Effector CD4-positive, alpha-beta T cell (primary cell): ENCODE measurements at regions not wholly inside any gene's neighbourhood (a gene's known extent, or its start where the extent isn't known, plus 50 kb on each side); places are given as distances from the start of the nearest gene placed in this dataset.
"Not testable (repeated sequence)": the region's sequence is repeated elsewhere in the genome, so short reads cannot be mapped to it uniquely, and the experiment has no call there.

Source experiments
- DNase-seq: peaks from one replicate; pipeline ENCODE4 v3.0.0-alpha.2; 2020

DNA sequence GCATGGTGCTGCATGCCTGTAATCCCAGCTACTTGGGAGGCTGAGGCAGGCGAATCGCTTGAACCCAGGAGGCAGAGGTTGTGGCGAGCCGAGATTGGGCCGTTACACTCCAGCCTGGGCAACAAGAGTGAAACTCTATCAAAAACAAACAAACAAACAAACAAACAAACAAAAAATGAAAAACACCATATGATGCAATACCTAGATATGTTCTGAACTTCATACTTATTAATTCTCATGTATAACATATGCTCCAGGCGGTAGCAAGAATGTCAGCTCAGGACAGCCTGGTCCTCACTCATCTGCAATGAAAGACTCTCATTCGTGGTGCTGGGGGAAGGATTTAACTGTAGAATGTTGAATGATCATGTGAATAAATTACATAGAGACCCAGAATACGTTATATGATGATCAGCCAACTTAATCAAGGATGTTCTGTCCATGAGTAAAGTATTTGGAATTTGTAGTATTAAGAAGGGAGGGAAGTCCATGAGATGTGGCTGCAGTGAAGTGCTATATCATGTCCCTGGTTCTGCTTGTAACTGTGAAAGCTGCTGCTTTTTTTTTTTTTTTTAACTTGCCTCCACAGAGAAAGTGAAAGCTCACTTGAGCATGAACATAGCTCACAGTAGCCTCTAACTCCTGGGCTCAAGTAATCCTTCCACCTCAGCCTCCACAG, 206.8 kb downstream of the UQCRFS1 start:
- no peak for DNase-seq

DNA sequence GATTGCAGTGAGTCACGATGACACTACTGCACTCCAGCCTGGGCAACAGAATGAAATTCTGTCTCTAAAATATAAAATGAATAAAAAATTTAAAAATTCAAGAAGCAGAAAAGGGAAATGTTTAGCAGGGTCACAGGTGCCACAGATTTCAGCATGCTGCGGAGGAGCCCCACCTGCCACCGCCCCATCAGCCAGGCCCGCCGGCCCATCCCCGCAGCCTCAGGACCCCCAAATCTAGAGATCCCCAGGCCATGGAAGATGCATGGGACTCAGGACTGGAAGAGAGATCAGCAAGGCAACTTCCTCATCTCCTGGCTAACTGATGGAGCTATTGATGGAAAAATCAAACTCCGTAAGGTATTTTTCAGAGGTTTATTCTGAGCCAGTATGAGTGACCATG, 208.2 kb downstream of the UQCRFS1 start:
- no peak for DNase-seq

DNA sequence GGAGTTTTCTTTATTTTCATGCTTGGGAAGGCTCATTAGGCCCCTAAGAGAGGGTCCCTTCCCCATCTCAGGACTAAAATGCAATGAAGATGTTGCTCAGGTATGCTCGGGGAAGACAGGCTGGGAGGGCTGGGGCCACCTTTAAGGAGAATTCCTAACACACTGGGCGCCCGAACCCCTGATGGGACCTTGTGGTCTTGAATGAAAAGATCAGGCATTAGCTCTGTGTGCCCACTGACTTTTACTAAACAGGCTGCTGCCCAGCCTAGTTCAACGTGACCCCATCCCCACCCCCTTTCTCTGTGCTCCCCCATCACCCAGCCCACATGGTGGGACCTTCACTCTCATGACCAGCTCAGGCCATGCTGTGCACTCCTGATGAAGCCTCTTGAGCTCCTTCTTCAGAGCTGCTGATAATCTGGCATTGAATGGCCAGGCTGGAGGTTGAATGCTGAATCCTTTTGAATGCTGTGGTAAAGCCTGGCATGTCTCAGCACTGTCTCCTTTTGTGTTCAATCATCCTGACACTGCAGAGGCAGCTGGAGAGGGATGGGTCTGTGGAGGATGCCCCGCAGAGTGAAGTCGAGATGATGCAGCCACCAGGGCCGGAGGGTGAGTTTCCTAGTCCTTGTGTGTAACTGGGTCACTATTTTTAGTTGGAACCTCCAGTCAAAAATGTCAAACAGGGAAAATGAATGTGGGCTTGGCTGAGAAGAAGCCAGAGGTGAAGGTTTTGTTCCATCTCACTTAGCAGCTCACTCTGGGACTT, 209.1 kb downstream of the UQCRFS1 start:
- DNase-seq: no peak

DNA sequence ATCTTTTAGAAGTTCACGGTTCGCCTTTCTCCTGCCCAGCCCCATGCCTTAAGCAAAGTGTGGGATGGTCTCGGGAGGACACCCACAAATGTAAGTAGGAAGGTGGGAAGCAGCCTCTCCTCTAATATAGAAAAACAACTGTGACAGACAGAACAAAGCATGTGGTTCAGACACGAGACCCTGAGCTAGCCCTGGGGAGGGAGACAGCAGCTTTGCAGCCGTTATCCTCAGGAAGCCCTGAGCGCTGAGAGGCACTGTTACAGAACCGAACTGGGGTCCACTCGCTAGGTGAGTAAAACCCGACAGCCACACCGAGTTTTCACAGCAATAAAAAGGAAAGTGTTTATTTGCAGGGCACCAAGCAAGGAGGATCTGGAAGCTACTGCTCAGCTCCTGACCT, 210.6 kb downstream of the UQCRFS1 start:
- DNase-seq: no peak

DNA sequence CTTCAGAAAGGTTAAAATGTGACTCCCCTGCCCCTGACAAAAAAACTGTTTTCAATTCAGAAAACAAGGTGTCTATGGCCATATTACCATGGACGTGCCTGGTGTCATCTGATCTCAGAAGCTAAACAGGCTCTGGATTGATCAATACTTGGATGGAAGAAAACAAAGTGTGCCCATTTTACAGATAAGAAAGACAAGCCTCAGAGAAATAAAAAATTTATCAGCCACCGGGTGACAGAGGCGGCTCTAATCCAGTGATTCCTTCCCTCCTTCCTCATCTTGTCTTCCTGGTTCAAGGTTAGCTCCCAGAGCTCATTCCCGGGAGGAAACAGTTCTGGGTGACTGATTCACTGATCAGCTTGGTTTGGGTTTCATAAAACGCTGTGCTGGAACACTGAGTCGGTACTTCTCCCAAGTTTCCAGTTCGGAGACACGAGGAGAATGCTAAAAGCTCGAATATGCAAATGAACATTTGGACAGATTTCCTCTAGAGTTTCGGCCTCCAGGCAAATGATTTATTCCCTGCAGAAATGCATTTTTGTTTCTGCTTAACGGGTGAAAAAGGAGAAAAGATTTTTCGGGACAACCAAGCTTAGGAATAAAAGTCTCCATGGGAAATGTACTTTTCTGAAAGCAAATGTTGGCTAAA, 211.2 kb downstream of the UQCRFS1 start:
- DNase-seq: no peak

DNA sequence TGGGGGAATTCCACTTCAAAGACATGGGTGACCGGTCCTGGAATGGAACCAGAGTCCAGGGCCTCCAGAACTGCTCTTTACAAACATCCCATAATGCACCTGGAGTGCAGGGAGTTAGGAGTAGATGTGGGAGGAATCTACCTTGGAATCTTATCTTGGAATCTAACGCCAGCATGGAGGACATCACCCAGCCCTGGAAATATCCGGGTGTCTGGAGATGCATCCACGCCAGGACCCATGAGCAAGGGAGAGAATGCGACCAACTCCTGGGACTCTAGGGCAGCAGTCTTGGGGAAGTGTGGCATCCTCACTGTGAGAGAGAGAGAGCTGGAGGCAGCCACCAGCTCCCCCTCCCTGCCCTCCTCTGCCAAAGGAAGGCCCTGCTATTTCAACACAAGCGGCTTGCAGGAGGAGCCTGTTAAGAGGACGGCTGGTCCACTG, 211.8 kb downstream of the UQCRFS1 start:
- no peak for DNase-seq

DNA sequence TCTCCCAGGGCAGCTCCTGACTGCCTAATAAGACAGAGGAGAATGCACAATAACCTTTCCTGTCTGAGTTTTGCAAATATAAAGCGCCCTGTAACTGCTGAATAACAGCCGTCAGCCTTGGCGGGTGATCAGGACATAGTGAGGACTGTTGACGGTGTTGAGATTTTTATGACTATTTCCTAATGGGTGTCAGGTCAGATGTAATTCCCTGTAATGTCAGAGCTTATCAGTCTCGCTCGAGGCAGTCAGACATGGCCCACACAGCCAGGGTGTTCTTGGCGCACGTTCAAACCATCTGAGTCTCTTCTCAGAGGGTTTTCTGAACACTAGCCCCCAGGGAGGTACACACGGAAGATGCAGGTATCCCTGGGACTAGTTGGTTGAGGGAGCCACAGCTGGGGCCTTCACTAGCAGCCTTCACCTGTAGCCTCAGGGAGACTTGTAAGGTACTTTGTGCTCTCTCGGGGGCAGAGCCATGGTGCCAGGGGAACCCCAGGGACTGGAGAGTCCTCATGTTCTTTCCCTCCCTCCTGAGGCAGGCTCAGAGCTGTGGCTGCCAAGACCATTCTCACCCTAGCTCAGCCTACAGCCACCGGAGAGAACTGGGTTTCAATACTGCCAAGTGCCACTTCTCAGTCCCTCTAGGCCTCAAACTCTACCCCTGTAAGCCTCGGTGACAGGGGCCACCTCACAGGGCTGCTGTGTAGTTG, 213.1 kb downstream of the UQCRFS1 start:
- no peak for DNase-seq

DNA sequence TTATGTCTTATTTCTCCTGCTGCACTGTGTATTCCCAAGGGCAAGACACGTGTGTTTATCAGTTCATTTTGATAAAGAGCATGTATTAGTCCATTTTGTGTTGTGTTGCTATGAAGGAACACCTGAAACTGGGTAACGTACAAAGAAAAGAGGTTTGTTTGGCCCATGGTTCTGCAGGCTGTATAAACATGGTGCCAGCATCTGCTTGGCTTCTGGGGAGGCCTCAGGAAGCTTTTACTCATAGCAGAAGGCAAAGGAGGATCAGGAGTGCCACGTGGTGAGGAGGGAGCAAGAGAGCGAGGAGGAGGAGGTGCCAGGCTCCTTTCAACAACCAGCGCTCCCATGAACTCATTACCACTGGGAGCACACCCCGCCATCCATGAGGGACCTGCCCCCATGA, 214.0 kb downstream of the UQCRFS1 start:
- DNase-seq: no peak

DNA sequence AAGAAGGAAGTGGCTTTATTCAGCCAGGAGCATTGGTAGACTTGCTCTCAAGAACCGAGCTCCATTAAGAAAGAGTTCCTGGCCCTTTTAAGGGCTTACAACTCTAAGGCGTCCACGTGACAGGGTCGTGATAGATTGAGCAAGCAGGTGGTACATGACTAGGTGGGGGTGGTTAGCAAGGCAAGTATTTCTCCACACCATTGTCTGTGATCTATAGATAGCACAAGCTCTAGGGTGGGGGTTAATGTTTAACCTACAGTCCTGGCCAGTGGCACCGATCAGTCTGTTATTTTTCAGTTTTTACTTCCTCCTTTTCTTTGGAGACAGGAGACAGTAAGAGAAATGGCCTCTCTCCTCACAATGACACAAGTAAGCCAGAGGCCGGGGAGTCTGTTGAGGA, 215.1 kb downstream of the UQCRFS1 start:
- DNase-seq: not testable (repeated sequence)

DNA sequence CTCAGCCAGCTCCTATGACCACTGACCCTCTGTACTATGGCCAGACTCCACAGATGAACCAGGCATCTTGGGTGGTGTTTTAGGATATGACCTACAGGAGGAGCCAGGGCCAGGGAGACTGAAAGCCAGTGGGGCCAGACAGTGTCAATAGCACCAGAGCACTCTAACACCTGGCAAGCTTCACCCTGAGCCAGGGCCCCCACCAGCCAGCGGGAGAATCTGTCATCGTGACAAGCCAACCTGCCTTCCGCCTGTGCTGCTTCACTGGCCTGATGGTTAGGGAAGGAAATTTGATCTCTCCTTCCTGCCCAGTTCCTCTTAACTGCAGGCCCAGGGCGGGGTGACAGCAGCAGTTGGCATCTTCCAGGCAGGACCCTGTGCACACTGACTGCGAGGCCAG, 222.4 kb downstream of the UQCRFS1 start:
- no peak for DNase-seq

DNA sequence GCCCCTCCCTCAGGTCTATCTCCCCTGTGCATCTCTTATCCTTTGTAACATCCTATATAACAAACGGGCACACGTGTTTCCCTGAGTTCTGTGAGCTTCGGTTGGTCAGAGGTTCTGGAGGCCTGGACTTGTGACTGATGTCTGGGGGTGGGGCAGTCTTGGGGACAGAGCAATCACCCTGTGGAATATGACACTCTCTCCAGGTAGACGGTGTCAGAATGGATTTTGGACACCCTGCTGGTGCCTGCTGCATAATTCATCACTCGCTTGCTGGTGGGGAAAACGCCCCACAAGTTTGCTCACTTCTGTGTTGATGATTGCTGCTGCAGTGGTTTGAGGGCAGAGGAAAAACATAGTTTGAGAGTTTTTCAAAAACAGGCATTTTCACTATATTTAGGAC, 223.2 kb downstream of the UQCRFS1 start:
- no peak for DNase-seq

DNA sequence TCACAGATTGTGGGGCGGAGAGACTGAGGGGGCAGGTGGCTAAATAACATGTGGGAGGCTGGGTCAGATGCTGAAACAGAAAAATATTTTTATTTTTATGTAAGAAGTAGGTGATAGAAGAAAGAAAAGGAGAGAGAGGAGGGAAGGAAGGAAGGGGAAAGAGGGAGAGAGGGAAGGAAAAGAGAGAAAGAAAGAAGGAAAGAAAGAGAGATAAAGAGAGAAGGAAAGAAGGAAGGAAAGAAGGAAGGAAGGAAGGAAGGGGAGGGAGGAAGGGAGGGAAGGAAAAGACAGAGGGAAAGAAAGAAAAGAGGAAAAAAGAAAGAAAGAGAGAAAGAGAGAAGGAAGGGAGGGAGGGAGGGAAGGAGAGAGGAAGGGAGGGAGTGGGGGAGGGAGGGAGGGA, 224.9 kb downstream of the UQCRFS1 start:
- DNase-seq: no peak

DNA sequence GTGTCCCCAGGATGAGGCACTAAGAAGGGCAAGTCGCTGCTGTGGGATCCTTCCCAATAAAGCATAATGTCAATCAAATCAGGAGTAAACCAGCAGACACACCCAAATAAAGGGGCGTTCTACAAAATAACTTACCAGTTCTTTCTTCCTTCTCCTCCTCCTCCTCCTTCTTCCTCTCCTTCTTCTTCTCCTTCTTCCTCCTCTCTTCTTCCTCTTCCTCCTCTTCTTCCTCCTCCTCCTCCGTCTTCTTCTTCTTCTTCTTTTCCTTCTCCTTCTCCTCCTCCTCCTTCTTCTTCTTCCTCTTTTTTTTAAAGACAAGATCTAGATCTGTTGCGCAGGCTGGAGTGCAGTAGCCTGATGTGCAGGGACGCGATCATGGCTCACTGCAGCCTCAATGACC, 225.8 kb downstream of the UQCRFS1 start:
- DNase-seq: no peak

DNA sequence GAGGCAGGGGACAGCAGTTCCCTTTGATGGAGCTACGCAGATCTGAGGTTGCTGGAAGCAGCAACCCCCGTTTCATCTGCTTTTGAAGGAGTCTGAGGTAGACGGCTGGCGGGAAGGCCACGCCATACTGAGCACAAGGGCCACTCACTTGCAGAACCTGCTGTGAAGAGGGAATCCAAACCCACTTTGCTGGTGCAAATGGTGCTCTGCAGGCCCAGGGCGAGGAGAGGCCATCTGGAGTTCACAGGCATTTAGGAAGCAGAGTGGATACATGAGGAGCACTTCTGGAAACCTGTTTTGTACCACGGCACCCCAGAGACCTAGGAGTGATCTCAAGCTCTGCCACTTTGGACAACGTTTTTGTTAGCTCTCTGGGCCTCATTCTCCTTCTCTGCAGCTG, 227.8 kb downstream of the UQCRFS1 start:
- no peak for DNase-seq

DNA sequence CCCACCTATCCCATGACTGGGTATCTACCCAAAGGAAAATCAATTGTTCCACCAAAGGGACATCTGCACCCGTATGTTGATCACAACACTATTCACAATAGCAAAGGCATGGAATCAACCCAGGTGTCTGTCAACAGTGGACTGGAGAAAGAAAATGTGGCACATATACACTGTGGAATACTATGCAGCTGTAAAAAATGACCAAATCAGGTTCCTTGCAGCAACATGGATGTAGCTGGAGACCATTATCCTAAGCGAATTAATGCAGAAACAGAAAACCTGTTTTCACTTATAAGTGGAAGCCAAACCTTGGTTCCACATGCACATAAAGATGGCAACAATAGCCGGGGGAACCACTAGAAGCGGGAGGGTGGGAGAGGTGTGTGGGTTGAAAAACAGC, 228.6 kb downstream of the UQCRFS1 start:
- DNase-seq: no peak

DNA sequence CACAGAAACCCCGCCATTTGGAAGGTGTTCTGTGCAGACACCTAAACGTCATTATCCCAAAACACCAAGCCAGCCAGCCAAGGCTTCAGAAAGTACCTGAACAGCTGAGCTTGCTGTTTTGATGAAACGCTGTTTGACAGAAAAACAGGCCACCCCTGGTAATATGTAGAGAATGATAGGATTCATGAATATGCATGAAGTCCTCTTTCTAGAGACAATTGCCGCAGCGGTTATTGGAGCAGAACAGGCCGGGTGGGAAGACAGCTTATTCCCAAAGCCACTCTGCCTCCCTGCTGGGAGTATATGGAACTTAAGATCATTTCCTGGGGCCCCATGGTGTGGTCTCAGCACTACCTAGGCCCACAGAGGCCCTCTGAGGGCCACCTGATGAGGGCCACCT, 229.5 kb downstream of the UQCRFS1 start:
- no peak for DNase-seq

DNA sequence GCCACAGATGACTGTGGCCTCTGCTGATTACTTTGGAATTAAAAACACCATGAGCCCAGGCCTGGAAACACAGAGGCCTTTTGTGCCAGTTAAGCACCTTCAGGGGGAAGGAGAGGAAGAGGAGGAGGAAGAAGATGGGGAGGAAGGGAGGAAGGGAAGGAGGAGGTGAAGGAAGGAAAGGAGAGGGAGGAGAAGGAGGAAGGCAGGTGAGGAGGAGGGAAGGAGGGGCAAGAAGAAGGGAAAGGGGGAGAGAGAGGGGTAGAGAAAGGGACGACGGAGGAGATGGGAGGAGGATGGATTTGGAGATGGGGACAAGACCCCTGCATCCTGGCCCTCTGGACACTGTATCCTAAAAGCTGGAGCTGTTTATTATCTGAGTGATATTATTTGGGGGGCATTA, 231.0 kb downstream of the UQCRFS1 start:
- no peak for DNase-seq

DNA sequence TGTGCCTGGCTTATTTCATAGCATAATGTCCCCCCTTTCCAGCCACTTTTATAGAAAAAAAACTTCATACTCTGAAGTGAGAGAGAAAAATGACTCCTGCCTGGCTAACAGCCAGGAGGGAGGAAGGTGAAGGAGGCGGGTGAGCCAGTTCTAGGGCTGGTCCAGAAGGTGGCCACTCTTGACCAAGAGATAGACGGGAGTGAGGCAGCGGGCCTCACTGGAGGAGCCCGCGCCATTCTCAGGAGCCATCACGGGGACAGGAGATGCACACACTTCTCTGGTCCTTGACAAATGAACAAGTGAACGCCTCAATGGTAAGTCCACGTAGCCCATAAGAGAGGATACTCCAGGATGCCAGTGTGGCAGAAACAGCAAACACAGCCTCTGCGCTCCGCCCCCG, 231.4 kb downstream of the UQCRFS1 start:
- no peak for DNase-seq

DNA sequence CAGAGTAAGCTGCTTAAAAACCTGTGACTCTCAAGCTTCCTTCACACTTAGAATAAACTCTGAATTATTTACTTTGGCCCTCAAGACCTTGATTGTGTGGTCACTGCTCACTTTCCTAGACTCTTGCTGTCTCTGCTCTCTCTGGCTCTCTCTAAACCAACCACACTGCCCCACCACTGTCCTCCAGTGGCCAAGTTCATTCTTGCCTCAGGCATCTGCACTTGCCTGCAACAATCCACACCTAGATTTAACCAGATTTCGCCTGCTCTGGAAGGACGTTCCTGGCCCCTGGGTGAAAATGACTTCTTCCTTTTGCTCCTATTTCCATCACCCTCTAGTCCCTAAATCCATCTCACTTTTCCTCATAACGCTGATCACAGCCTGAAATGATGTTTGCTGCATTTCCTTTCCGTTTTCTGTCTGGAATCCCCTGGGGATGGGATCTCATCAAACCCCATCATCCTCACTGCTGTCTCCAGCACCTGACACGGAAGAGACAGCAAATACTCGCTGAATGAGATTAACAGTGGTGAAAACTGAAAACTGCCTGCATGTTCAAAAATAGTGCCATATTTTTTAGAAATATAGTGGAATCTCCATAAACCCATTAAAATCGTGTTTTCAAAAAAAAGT, 232.6 kb downstream of the UQCRFS1 start:
- DNase-seq: no peak

DNA sequence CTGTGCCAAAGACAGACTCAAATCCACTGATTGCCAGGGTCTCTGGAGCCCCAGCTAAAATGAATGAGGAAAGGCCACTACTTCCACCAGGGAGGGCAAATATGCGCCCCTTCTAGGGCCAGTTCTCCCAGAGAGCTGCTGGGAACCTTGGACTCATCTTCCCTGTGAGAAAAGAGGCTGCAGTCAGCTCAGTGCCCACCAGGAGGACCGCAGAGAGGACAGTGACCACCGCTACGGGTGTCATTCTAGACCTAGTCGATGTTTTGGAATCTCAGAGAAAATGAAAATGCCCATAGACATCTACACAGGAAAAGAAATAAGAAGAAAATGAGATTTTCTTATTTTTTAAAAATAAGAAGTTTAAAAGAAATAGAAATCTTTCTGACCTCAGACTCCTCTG, 235.1 kb downstream of the UQCRFS1 start:
- DNase-seq: no peak

DNA sequence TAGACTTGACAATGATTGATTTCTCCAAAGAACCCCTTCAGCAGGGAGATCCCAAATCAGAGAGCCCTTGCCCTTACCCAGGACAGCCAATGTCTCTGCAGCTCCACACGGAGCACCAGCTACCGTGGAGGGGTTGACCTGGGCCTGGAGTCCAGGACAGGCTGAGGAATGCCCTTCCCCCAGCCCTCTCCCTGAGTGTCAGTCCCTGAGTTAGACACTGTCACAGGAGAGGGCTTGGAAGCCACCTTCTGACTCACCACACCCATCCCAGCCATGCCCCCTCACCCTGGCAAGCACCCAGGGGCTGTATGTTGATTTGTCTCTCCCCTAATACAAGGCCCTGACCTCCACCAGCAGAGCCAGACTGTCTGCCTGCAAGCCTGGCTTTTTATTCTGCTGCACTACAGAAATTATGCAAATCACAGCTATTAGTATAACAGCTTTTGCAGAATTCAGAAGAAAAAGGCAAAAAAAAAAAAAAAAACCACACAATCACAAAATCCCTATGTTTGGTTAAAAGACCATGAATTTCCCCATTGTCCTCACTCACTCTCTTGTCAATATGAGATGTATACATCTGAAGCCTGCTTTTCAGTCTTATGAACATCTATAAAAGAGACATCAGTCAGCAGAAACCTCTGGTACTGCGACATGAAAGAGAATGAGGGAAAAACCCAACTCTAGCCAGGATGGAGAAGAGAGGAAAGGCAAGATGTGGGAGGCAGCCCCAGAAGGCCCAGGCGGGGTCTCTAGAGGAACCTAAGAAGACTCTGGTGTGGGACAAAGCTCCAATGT, 240.7 kb downstream of the UQCRFS1 start:
- DNase-seq: no peak

DNA sequence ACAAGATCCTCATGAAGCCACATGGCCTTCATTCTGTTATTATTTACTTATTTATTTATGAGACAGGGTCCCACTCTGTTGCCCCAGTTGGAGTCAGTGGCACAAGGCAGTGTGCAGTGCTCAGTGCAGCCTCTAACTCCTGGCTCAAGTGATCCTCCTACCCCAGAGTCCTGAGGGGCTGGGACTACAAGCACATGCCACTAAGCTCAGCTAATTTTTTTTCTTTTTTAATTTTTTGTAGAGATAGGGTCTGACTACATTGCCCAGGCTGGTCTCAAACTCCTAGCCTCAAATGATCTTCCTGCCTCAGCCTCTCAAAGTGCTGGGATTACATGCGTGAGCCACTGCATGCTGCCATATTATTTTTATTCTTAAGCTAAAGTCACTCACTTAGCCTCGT, 241.4 kb downstream of the UQCRFS1 start:
- DNase-seq: no peak
